Suprapubic skin (tissue), 4 donors: ENCODE measurements at regions not wholly inside any gene's neighbourhood (a gene's known extent, or its start where the extent isn't known, plus 50 kb on each side); places are given as distances from the start of the nearest gene placed in this dataset.
"Not testable (repeated sequence)": the region's sequence is repeated elsewhere in the genome, so short reads cannot be mapped to it uniquely, and the experiment has no call there.

Source experiments
- DNase-seq, 2 donors: peaks; one replicate each; pipeline ENCODE4 v3.0.0-alpha.2; 2019; ENCODE audit warnings: low spot score in 2 of 2
- H3K27ac ChIP-seq: fragments of 200-600 bp; sonication (generic); one replicate; pipeline ENCODE4 v1.5.1; 2019
- H3K27me3 ChIP-seq: fragments of 200-600 bp; sonication (generic); one replicate; pipeline ENCODE4 v1.5.1; 2019
- H3K36me3 ChIP-seq: fragments of 200-600 bp; sonication (generic); one replicate; pipeline ENCODE4 v1.5.1; 2019
- H3K4me1 ChIP-seq: fragments of 200-600 bp; sonication (generic); one replicate; pipeline ENCODE4 v1.5.1; 2019
- H3K4me3 ChIP-seq: fragments of 200-600 bp; sonication (generic); one replicate; pipeline ENCODE4 v1.5.1; 2019; ENCODE audit warnings: mild to moderate bottlenecking
- H3K9me3 ChIP-seq: fragments of 200-600 bp; sonication (generic); one replicate; pipeline ENCODE4 v1.5.1; 2019
- CTCF ChIP-seq, 2 donors: fragments of 200-600 bp in 1 of 2; fragments of 450-650 bp in 1 of 2; sonication (generic) in 1 of 2; IDR thresholded peaks; one replicate each; pipeline ENCODE4 v1.5.1; 2016 to 2019; ENCODE audit warnings: antibody characterized with exemption in 2 of 2, mild to moderate bottlenecking in 1 of 2, moderate library complexity in 1 of 2
- EP300 ChIP-seq: sonication (generic); formaldehyde crosslinking; IDR thresholded peaks from one replicate; pipeline ENCODE4 v1.6.1; 2017; ENCODE audit warnings: antibody characterized with exemption
- POLR2A ChIP-seq, 2 donors: fragments of 450-650 bp; IDR thresholded peaks; one replicate each; pipeline ENCODE4 v1.6.1; 2017; ENCODE audit warnings: antibody characterized with exemption in 2 of 2, mild to moderate bottlenecking in 2 of 2, moderate library complexity in 2 of 2
- POLR2AphosphoS5 ChIP-seq, 3 donors: sonication (generic); formaldehyde crosslinking; IDR thresholded peaks; one replicate each; pipeline ENCODE4 v1.6.1; 2017; ENCODE audit warnings: antibody characterized with exemption in 3 of 3
- WGBS: methylation state at CpG from one replicate; pipeline ENCODE4 v1.1.5; 2018; 5-methylcytosine and 5-hydroxymethylcytosine counted together

DNA sequence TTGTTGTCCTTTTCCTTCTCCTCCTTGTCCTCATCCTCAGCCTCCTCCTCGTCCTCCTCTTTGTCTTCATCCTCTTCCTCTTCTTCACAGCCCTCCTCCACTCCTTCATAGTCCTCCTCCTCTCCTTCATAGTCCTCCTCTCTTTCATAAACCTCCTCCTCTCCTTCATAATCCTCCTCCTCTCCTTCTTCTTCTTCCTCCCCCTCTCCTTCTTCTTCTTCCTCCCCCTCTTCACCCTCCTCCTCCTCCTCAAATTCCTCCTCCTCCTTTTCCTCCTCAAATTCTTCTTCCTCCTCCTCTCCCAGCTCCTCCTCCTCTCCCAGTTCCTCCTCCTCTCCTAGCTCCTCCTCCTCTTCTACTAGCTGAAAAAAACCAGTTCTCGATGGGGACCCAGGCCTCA is 143.8 kb upstream of the RADX start:
- H3K27ac ChIP-seq = no peak overlapping the region
- no peak overlapping the region for H3K4me3 ChIP-seq
- no peaks in the 10 kb centered on the region for H3K27me3 ChIP-seq
- H3K9me3 ChIP-seq = no peaks in the 10 kb centered on the region
- TF ChIP-seq CTCF (IDR thresholded peaks at IDR 0.05) = no peak
- TF ChIP-seq EP300 = no peak
- no peak for TF ChIP-seq POLR2A (IDR thresholded peaks at IDR 0.05)
- TF ChIP-seq POLR2AphosphoS5 (IDR thresholded peaks at IDR 0.05) = no peak
- no peaks in the 10 kb centered on the region for H3K4me1 ChIP-seq
- no peaks in the 10 kb centered on the region for H3K36me3 ChIP-seq
- 54% methylated on average over 2 of the region's 2 CpGs for WGBS
- DNase-seq = no peak

DNA sequence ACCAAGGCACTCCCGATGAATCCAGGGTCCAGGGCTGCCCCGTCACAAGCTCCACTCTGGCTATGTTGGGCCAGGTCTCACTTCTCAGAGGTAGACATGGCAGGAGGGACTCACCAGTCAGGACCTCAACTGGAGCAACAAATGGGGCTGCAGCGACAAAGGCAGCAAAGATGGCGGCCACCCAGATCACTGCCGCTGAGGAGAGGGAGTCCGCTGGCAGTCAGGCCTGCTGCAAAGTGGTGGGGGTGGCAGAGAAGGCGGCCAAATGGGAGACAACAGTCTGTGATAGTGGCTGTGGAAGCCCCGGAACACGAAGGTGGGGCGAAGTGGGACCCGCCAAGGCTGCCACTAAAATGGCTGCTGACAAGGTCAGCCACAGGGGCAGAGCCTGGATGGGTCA is 143.3 kb upstream of the RADX start:
- H3K27me3 ChIP-seq = no peaks in the 10 kb centered on the region
- H3K4me3 ChIP-seq = no peak overlapping the region
- H3K27ac ChIP-seq = no peak overlapping the region
- no peaks in the 10 kb centered on the region for H3K36me3 ChIP-seq
- no peaks in the 10 kb centered on the region for H3K4me1 ChIP-seq
- TF ChIP-seq EP300 (no peak), POLR2AphosphoS5 (IDR thresholded peaks at IDR 0.05) (no peak), POLR2A (IDR thresholded peaks at IDR 0.05) (no peak), CTCF (IDR thresholded peaks at IDR 0.05) (no peak)
- H3K9me3 ChIP-seq = no peaks in the 10 kb centered on the region
- no peak for DNase-seq
- WGBS = 93% methylated on average over 10 of the region's 11 CpGs

DNA sequence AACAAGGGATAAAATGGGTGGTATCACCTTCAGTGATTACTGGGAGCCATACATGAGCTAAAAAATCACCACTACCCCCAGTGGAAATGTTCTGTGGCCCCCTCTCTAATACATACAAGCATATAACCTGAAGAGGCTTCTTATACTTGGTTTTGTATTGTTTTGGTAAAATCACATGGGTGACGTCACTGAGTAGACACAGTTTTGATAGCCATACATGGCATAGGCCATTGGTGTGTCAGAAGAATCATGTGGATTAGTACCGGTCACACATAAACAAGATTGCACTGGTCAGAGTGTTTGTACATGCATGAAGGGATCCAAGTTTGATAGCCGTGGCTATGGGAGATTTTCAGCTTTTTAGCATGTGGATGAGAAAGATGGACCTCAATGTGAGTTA is 131.9 kb upstream of the RADX start:
- H3K9me3 ChIP-seq = no peaks in the 10 kb centered on the region
- DNase-seq = no peak
- H3K4me3 ChIP-seq = no peak overlapping the region
- no peaks in the 10 kb centered on the region for H3K4me1 ChIP-seq
- no peak overlapping the region for H3K27ac ChIP-seq
- no peak for TF ChIP-seq POLR2A (IDR thresholded peaks at IDR 0.05)
- WGBS = 93% methylated on average over 3 of the region's 3 CpGs
- no peaks in the 10 kb centered on the region for H3K36me3 ChIP-seq
- no peaks in the 10 kb centered on the region for H3K27me3 ChIP-seq

DNA sequence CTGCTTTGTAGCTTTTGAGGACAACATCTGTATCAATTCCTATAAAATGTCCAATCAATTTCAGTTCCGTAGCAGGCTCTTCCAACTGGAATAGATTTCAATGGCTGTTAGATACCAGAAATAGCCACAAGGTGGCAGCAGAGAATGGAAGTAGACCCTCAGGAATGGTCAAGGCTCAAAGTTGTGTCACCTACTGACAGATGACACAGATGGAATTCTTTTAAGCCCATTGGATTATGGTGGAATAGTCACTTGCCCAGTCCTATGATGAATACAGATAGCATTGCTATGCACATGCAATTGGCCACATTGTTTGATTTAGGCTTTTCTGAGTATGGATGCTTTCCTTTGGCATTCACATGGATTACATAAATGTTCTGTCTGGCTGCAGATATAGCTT is 130.4 kb upstream of the RADX start:
- no peaks in the 10 kb centered on the region for H3K4me1 ChIP-seq

DNA sequence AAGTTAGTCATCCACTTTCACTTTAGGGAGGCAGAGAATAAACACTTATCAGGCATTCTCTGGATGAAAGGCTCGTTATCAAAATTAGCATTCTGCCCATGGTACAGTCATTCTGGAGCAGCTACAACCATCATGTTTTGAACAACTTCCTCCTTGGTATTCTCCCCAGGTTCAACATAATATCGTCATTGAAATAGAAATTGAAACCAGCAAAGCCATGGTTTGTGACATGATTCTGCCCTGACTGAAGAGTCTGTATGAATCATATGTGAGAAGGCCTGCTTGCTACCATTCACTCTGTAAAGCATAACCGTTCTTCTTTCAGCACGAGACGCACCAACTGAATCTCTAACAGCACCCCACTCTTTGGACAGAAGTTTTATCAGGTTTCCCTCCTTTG is 127.5 kb upstream of the RADX start:
- H3K36me3 ChIP-seq = no peaks in the 10 kb centered on the region
- WGBS = 65% methylated on average over 5 of the region's 5 CpGs
- TF ChIP-seq POLR2A (IDR thresholded peaks at IDR 0.05) = no peak
- TF ChIP-seq POLR2AphosphoS5 (IDR thresholded peaks at IDR 0.05) = no peak
- TF ChIP-seq EP300 = no peak
- no peak for TF ChIP-seq CTCF (IDR thresholded peaks at IDR 0.05)
- H3K4me1 ChIP-seq = no peaks in the 10 kb centered on the region
- no peaks in the 10 kb centered on the region for H3K27me3 ChIP-seq
- H3K9me3 ChIP-seq = no peaks in the 10 kb centered on the region
- DNase-seq = no peak
- H3K27ac ChIP-seq = no peak overlapping the region
- H3K4me3 ChIP-seq = no peak overlapping the region

More for the DNA sequence above, 130.4 kb upstream of the RADX start:
- no peaks in the 10 kb centered on the region for H3K9me3 ChIP-seq
- 0% methylated on average over 1 of the region's 1 CpG for WGBS
- TF ChIP-seq POLR2A (IDR thresholded peaks at IDR 0.05) (no peak), CTCF (IDR thresholded peaks at IDR 0.05) (peak; percentile 53 to 58), EP300 (no peak), POLR2AphosphoS5 (IDR thresholded peaks at IDR 0.05) (no peak)
- no peaks in the 10 kb centered on the region for H3K36me3 ChIP-seq
- no peaks in the 10 kb centered on the region for H3K27me3 ChIP-seq
- no peak for DNase-seq
- no peak overlapping the region for H3K27ac ChIP-seq
- H3K4me3 ChIP-seq = no peak overlapping the region

- not testable (repeated sequence) for H3K36me3 ChIP-seq, H3K4me3 ChIP-seq, H3K27ac ChIP-seq, H3K27me3 ChIP-seq, H3K4me1 ChIP-seq, DNase-seq, H3K9me3 ChIP-seq
- 20% methylated on average over 5 of the region's 5 CpGs for WGBS
These were observed 118.5 kb upstream of the RADX start for GRCh38 chrX:106493210-106493816.
